Vagina (tissue), 2 donors: ENCODE measurements at regions not wholly inside any gene's neighbourhood (a gene's known extent, or its start where the extent isn't known, plus 50 kb on each side); places are given as distances from the start of the nearest gene placed in this dataset.

Source experiments
- CTCF ChIP-seq, 3 experiments: fragments of 450-650 bp in 2 of 3; fragments of 200-600 bp in 1 of 3; sonication (generic) in 1 of 3; IDR thresholded peaks; one replicate each; pipeline ENCODE4 v1.5.1; 2017 to 2019; ENCODE audit warnings: antibody characterized with exemption in 3 of 3, mild to moderate bottlenecking in 2 of 3, moderate library complexity in 2 of 3
- POLR2A ChIP-seq, 2 donors: fragments of 450-650 bp; IDR thresholded peaks; one replicate each; pipeline ENCODE4 v1.6.1; 2017; ENCODE audit warnings: antibody characterized with exemption in 2 of 2, mild to moderate bottlenecking in 2 of 2, moderate library complexity in 2 of 2

GRCh38 chr18:11408555-11409065 is 200.8 kb upstream of the SLC35G4 start:
- TF ChIP-seq POLR2A (IDR thresholded peaks at IDR 0.05) (no peak), CTCF (IDR thresholded peaks at IDR 0.05) (no peak)
